HL-60 (cell line): ENCODE measurements at regions not wholly inside any gene's neighbourhood (a gene's known extent, or its start where the extent isn't known, plus 50 kb on each side); places are given as distances from the start of the nearest gene placed in this dataset.

ENCODE experiments used
- DNase-seq, 2 experiments: peaks; one replicate each; pipeline ENCODE4 v3.0.0-alpha.2; 2010 to 2020; ENCODE audit warnings: low read depth in 1 of 2, low spot score in 1 of 2
- H3K27ac ChIP-seq: fragments of 250-450 bp; sonication (Bioruptor Pico); replicated peaks from 2 replicates; pipeline ENCODE4 v1.5.1; 2020; ENCODE audit warnings: mild to moderate bottlenecking, moderate library complexity
- H3K27me3 ChIP-seq: fragments of 250-450 bp; sonication (Bioruptor Pico); 2 replicates; pipeline ENCODE4 v1.5.1; 2021; ENCODE audit warnings: mild to moderate bottlenecking, moderate library complexity; ENCODE audit not compliant: insufficient read depth, poor library complexity, severe bottlenecking
- H3K4me3 ChIP-seq: replicated peaks from 2 replicates; pipeline ENCODE4 v1.5.1; 2011; ENCODE audit warnings: mild to moderate bottlenecking, control low read depth, low read length; ENCODE audit not compliant: insufficient read depth
- GABPA ChIP-seq: IDR thresholded peaks from 2 replicates; pipeline ENCODE4 v1.6.1; 2012; ENCODE audit warnings: low read depth
- POLR2AphosphoS5 ChIP-seq: IDR thresholded peaks from 2 replicates; pipeline ENCODE4 v1.6.1; 2012; ENCODE audit warnings: low read depth
- SPI1 ChIP-seq: IDR thresholded peaks from 2 replicates; pipeline ENCODE4 v1.6.1; 2012; ENCODE audit warnings: low read depth, mild to moderate bottlenecking, borderline replicate concordance
- TF ChIP-seq, protein P1 (sequence below): IDR thresholded peaks from one replicate; pipeline ENCODE4 v1.5.1; 2011; ENCODE audit warnings: low read length, control low read depth, inconsistent platforms; ENCODE audit not compliant: insufficient read depth
- TF ChIP-seq, protein P2 (sequence below): IDR thresholded peaks from 2 replicates; pipeline ENCODE4 v1.6.1; 2012; ENCODE audit warnings: low read depth; ENCODE audit not compliant: insufficient replicate concordance

- Histone ChIP-seq H3K27me3 (peaks cover 8% of the 10 kb centered on the region), H3K4me3 (no peak overlapping the region), H3K27ac (no peak overlapping the region)
- peak; percentile 65 to 72 for DNase-seq
- TF ChIP-seq, protein P1, sequence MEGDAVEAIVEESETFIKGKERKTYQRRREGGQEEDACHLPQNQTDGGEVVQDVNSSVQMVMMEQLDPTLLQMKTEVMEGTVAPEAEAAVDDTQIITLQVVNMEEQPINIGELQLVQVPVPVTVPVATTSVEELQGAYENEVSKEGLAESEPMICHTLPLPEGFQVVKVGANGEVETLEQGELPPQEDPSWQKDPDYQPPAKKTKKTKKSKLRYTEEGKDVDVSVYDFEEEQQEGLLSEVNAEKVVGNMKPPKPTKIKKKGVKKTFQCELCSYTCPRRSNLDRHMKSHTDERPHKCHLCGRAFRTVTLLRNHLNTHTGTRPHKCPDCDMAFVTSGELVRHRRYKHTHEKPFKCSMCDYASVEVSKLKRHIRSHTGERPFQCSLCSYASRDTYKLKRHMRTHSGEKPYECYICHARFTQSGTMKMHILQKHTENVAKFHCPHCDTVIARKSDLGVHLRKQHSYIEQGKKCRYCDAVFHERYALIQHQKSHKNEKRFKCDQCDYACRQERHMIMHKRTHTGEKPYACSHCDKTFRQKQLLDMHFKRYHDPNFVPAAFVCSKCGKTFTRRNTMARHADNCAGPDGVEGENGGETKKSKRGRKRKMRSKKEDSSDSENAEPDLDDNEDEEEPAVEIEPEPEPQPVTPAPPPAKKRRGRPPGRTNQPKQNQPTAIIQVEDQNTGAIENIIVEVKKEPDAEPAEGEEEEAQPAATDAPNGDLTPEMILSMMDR: peak; percentile 93
- no peak for TF ChIP-seq POLR2AphosphoS5
Observed at GRCh38 chr18:47748847-47749599, 181.4 kb downstream of the SMAD2 start.

- TF ChIP-seq SPI1 (no peak), GABPA (no peak), POLR2AphosphoS5 (no peak)
- TF ChIP-seq, protein P2, sequence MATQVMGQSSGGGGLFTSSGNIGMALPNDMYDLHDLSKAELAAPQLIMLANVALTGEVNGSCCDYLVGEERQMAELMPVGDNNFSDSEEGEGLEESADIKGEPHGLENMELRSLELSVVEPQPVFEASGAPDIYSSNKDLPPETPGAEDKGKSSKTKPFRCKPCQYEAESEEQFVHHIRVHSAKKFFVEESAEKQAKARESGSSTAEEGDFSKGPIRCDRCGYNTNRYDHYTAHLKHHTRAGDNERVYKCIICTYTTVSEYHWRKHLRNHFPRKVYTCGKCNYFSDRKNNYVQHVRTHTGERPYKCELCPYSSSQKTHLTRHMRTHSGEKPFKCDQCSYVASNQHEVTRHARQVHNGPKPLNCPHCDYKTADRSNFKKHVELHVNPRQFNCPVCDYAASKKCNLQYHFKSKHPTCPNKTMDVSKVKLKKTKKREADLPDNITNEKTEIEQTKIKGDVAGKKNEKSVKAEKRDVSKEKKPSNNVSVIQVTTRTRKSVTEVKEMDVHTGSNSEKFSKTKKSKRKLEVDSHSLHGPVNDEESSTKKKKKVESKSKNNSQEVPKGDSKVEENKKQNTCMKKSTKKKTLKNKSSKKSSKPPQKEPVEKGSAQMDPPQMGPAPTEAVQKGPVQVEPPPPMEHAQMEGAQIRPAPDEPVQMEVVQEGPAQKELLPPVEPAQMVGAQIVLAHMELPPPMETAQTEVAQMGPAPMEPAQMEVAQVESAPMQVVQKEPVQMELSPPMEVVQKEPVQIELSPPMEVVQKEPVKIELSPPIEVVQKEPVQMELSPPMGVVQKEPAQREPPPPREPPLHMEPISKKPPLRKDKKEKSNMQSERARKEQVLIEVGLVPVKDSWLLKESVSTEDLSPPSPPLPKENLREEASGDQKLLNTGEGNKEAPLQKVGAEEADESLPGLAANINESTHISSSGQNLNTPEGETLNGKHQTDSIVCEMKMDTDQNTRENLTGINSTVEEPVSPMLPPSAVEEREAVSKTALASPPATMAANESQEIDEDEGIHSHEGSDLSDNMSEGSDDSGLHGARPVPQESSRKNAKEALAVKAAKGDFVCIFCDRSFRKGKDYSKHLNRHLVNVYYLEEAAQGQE: no peak
- TF ChIP-seq, protein P1: no peak
- Histone ChIP-seq H3K27ac (no peak overlapping the region), H3K27me3 (peaks cover 8% of the 10 kb centered on the region), H3K4me3 (no peak overlapping the region)
- no peak for DNase-seq
Observed at GRCh38 chr18:47748093-47748796, 182.2 kb downstream of the SMAD2 start.

GRCh38 chr18:47747260-47747795 is 183.1 kb downstream of the SMAD2 start:
- TF ChIP-seq POLR2AphosphoS5: no peak
- no peak for TF ChIP-seq SPI1
- TF ChIP-seq, protein P1: no peak
- no peak for TF ChIP-seq GABPA
- TF ChIP-seq, protein P2: no peak
- H3K27me3 ChIP-seq: peaks cover 8% of the 10 kb centered on the region
- DNase-seq: no peak
- H3K27ac ChIP-seq: no peak overlapping the region
- H3K4me3 ChIP-seq: no peak overlapping the region
